ENCODE measurements at regions not wholly inside any gene's neighbourhood (a gene's known extent, or its start where the extent isn't known, plus 50 kb on each side); places are given as distances from the start of the nearest gene placed in this dataset.

GRCh38 chr2:13585732-13586131 lies 869.0 kb downstream of the TRIB2 start:
- no peak for TF ChIP-seq POLR2A (IDR thresholded peaks at IDR 0.05)
- TF ChIP-seq CTCF (IDR thresholded peaks at IDR 0.05): no peak
- no peak for TF ChIP-seq EP300 (IDR thresholded peaks at IDR 0.05)

Data from tibial nerve (tissue), 4 donors.